ENCODE measurements at regions not wholly inside any gene's neighbourhood (a gene's known extent, or its start where the extent isn't known, plus 50 kb on each side); places are given as distances from the start of the nearest gene placed in this dataset.
A peak's percentile ranks its signal among the peaks of the same experiment; 100 is the strongest.
"Not testable (repeated sequence)": the region's sequence is repeated elsewhere in the genome, so short reads cannot be mapped to it uniquely, and the experiment has no call there.

- DNase-seq (ENCODE audit: low read depth), result no peak
These were observed 214.7 kb upstream of the PLPPR1 start for GRCh38 chr9:100813871-100814270.

DNA sequence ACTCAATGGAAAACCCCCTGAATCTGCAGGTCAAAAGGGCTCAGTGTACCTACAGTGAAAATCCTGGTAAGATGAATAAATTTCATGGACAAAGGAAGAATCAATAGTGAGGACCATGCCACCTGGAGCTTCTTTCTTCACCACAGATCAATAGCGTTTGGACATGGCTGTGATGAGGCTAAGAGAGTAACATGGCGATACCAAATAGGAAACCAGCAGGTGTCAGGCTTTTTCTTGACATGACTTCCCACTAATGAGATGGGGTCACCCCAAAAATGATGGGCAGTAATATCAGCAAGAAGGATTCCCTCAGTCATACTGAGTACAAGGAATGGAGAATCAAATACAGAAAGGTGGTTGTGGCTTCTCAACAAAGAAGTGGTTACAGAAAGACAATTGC is 208.5 kb upstream of the PLPPR1 start:
- DNase-seq (ENCODE audit: low read depth), result no peak

DNA sequence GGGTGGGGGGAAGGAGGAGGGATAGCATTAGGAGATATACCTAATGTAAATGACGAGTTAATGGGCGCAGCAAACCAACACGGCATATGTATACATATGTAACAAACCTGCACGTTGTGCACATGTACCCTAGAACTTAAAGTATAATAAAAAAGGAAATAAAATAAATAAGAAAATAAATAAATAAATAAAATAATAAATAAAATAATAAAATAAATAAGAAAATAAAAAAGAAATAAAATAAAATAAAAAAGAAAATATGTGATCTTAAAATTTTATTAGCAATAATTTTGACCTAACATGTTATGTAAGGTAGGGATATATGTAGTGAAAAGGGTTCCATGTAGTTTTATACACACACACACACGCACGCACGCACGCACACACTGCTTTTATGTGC is 195.5 kb upstream of the PLPPR1 start:
- not testable (repeated sequence) for DNase-seq (ENCODE audit: low read depth)

DNA sequence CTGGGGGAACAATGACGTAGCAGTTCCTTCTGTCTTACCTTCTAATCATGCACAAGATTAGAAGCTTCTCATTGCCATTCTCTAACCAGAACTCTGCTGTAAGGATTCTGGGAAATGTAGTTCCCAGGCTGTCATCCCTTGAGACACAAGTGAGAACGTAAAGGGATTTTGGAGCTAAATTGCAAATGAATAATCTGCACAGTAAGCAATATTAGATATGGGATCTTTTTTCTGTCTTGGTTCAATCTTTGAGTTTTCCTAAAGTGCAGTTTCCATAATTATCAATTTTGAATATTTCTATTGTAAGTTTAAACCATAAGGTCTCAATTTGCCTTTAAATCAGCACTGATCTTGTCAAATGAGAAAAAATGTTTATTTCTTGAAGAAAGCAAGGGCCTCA is 189.7 kb upstream of the PLPPR1 start:
- no peak for DNase-seq (ENCODE audit: low read depth)

GRCh38 chr9:100848726-100849125 is 179.8 kb upstream of the PLPPR1 start:
- DNase-seq (ENCODE audit: low read depth), result no peak

DNA sequence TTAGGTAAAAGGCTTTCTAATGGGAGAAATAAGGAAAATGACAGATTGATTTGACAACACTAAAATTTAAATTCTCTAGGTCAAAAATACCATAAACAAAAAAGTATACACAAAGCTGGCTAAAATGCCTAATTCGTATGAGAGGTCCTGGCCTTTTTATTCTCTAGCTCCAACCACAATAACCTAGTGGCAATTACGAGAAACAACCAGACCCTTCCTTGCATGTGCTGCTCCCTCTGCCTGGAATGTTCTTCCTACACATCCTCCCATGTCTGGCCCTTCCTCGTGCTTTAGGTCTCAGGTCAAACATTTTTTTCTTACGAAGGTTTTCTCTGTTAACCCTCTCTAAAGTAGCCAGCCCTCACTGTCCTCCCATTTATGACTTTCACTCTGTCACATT is 176.4 kb upstream of the PLPPR1 start:
- no peak for DNase-seq (ENCODE audit: low read depth)

- no peak for DNase-seq (ENCODE audit: low read depth)
These were observed 172.3 kb upstream of the PLPPR1 start for GRCh38 chr9:100856238-100856637.

DNA sequence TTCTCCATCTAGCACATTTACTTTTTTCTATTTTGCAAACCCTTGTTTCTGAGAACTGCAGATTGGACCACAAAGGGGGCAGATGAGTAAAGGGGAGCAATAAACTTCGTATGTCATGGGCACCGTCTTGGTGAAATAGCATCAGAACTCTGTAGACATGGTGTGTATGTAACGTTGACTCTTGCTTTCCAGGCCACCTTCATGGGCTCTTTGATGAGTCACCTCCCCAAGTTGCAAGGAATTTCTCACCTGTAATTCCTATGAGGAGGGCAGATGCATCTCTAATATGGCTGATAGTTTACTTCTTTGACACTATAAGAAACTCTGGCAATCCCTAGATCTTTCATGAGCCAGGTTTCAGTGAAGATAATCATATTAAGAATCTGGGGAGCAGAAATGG is 163.4 kb upstream of the PLPPR1 start:
- no peak for DNase-seq (ENCODE audit: low read depth)

GRCh38 chr9:100865648-100866047 is 162.9 kb upstream of the PLPPR1 start:
- no peak for DNase-seq (ENCODE audit: low read depth)

DNA sequence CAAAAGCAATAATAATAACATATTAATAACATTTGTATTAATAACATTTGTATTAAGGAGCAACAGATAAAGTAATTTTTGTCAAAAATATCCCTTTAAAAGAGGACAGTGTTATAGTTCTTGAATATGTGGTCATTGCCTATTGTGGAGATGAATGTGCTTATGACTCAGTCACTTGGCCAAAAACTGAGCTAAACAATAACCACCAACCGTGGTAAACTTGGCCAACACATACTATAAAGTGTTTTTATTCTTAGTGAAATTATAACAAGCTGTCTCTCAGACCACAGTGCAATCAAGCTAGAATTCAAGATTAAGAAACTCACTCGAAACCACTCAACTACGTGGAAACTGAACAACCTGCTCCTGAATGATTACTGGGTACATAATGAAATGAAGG is 159.2 kb upstream of the PLPPR1 start:
- DNase-seq (ENCODE audit: low read depth), result no peak

DNA sequence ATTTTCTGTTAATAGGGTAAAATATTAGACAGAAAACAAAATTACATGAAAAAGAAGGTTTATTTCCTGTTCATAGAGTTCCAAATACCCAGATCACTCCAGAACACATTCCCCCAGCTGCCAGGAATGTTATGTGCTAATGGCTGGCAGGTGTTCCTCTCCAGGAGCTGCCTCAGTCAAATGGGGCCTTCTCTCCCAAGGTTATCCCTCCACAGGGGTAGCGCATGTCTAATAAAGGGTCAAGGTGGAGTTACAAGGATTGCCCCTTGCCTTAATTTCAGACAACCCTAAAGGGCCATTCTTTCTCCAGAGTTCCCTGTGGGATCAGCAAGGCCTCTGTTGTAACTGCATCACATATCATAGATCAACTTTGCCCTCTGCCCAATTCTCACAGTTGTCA is 148.6 kb upstream of the PLPPR1 start:
- no peak for DNase-seq (ENCODE audit: low read depth)

DNA sequence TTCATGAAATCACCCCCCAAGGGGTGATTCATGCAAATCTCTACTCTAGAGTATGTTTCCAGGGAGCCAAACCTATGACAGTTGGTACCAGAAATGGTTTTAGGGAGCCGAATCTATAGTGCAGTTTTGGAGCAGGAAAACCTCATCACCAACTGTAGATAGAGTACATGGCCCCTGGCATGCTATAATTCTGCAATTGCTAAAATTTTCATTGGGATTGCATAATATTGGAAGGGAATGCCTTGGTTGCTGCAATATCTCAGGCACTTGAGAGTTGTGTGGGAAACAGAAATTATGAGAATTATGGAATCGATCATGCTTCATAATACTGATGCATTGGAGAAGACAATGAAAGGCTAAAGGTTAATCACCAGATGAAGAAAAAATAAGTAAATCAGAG is 148.2 kb upstream of the PLPPR1 start:
- DNase-seq (ENCODE audit: low read depth), result no peak

DNA sequence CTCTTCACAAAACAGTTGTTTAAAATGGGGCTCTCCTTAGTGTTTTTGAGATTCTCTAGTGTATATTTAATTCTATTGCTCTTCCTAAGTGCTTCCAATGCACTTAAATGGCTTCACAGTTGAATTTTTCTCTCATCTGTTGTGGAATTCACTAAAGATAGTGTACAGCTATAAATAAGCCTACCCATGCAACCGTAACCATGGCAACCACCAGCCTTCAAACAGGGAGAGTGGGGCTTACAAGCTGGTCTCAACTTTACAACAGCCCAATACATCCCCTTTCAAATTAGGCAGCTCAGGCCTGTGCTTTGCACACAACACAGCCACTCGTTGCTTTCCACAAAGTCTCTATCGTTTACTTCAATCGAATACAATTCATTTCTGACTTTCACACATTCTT is 144.0 kb upstream of the PLPPR1 start:
- DNase-seq (ENCODE audit: low read depth), result no peak

GRCh38 chr9:100890321-100890720 is 138.2 kb upstream of the PLPPR1 start:
- DNase-seq (ENCODE audit: low read depth), result no peak

DNA sequence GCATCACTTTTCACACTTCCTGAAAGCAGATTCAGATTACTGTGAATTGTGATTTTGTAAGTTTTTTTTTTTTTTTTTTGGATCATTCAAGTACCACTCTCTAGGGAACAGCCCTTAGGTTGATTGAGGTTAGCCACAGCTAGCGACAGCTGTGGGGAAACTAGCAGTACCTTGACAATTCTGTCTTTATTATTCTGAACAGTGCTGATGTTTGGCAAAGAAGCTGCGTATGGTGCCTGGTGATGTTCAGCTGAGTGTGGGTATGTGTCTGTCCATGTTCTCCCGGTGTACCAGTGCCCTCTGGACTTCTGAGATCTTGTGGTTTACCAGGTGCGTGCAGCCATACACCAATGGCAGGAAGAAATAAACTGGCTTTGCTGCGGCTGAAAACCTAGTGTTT is 117.3 kb upstream of the PLPPR1 start:
- DNase-seq (ENCODE audit: low read depth), result no peak

DNA sequence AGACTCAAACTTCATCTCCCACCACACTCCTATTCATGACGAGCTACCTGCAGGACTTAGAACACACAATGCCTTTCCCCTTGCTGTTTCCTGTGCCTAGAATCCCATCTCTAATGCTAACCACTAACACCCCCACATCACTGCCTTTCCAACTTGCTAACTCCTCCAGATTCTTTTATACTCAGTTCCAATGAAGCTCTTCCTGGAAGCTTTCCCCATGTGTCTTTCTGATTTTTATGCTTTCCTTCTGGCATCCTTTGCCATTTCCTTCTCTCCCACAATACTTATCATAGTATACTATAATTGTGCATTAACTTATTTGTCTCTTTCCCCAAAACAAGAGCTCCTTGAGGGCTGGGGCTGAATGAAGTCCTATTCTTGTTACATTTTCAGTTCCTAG is 115.3 kb upstream of the PLPPR1 start:
- no peak for DNase-seq (ENCODE audit: low read depth)

DNA sequence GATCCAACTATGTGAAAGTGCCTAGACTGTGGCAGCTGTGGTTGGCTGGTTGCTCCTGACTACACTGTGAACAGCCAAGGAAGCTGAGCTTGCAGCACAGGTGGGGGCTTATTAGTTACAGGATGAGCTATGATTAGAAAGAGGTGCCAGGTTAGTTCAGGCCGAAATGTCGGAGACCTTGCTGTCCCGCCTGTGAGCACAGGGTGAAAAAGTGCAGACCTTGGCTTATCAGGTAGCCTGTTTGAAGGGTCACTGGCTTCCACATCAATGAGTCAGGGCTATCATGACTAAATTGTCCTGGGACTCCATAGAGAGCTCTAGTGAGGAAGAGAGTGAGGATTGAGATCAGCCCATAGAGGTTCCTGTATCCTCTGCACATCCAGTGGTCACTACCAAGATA is 114.3 kb upstream of the PLPPR1 start:
- no peak for DNase-seq (ENCODE audit: low read depth)

DNA sequence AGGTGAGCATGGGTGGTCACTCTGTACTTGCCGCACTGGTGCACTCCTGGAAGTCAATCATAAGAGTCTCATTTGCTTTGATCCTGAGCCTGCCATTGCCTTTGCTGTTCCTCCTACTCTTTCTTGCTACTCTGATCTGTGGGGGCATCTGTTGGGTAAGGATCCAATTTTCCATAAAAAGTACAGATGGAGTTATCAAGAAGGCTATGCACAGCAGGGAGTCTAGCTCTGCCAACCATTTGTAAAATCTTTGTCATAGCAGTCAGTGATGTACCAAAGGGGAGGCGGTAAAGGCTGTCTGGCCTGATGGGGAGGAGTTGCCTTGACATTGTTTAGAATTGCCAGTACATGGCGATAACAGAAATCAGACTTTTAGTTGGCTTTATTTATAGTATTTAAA is 109.0 kb upstream of the PLPPR1 start:
- DNase-seq (ENCODE audit: low read depth), result no peak

DNA sequence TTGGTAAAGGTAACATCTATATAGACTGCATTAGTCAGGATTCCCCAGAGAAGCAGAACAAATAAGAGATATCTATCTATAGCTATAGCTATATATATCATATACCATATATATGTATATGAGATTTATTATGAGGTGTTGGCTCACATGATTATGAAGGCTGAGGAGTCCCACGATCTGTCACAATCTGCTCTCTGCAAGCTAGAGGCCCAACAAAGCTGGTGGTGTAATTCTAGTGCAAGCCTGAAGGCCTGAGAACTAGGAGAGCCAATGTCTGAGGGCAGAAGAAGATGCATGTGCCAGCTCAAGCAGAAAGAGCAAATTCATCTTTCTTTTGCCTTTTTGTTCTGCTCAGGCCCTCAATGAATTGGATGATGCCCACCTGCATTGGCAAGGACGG is 102.2 kb upstream of the PLPPR1 start:
- DNase-seq (ENCODE audit: low read depth), result no peak

- DNase-seq (ENCODE audit: low read depth), result no peak
These were observed 100.8 kb upstream of the PLPPR1 start for GRCh38 chr9:100927763-100928162.

DNA sequence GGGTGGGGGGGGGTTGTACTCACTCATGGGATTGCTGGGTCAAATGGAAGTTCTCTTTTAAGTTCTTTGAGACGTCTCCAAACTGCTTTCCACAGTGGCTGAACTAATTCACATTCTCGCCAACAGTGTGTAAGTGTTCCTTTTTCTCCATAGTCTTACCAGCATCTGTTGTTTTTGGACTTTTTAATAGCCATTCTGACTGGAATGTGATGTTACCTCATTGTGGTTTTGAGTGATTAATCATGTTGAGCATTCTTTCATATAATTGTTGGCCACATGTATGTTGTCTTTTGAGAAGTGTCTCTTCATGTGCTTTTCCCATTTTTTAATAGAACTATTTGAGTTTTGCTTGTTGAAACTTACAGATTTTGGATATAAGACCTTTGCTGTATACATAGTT is 94.9 kb upstream of the PLPPR1 start:
- peak; percentile 14 for DNase-seq (ENCODE audit: low read depth)

GRCh38 chr9:100937382-100937781 is 91.1 kb upstream of the PLPPR1 start:
- no peak for DNase-seq (ENCODE audit: low read depth)

- no peak for DNase-seq (ENCODE audit: low read depth)
These were observed 90.0 kb upstream of the PLPPR1 start for GRCh38 chr9:100938507-100938906.

DNA sequence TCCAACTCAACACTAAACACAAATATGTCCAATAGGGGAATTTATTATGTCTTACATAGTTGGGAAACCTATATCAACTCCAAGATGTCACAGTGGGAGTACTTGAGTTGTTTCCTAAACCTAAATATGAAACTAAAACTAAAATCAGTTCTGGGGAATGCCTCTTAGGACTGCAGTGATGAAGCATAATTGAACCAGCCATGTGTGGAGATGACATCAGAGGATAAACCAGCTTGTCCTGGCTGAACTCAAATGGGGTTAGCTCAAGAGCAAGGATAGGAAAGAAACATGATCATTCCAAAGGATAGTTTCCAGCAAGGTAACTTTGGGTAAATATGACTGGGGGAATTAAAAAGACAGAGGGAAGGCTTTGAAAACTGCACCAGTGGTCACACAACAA is 88.9 kb upstream of the PLPPR1 start:
- DNase-seq (ENCODE audit: low read depth), result no peak

- DNase-seq (ENCODE audit: low read depth), result no peak
These were observed 69.3 kb upstream of the PLPPR1 start for GRCh38 chr9:100959226-100959625.

All from GM04503 (cell line).